22Rv1 (cell line): ENCODE measurements at regions not wholly inside any gene's neighbourhood (a gene's known extent, or its start where the extent isn't known, plus 50 kb on each side); places are given as distances from the start of the nearest gene placed in this dataset.
A peak's percentile ranks its signal among the peaks of the same experiment; 100 is the strongest.

Experiments
- H3K27ac ChIP-seq: fragments of 450-650 bp; 2 replicates; pipeline ENCODE4 v1.5.1; 2017
- CTCF ChIP-seq: fragments of 450-650 bp; IDR thresholded peaks from 2 replicates; pipeline ENCODE4 v1.5.1; 2017; ENCODE audit warnings: mild to moderate bottlenecking
- ZFX ChIP-seq: fragments of 450-650 bp; IDR thresholded peaks from 2 replicates; pipeline ENCODE4 v1.6.1; 2017; ENCODE audit warnings: antibody characterized with exemption, borderline replicate concordance

GRCh38 chr5:135238622-135239452 lies 160.2 kb downstream of the MACROH2A1 start:
- TF ChIP-seq CTCF (no peak), ZFX (no peak)
- no peak overlapping the region for H3K27ac ChIP-seq

- H3K27ac ChIP-seq: no peak overlapping the region
- TF ChIP-seq CTCF (no peak), ZFX (no peak)
Observed at GRCh38 chr5:135237748-135238103, 161.3 kb downstream of the MACROH2A1 start.

GRCh38 chr5:135236908-135237747 lies 161.9 kb downstream of the MACROH2A1 start:
- TF ChIP-seq CTCF: no peak
- no peak for TF ChIP-seq ZFX
- no peak overlapping the region for H3K27ac ChIP-seq

GRCh38 chr5:135236228-135236907 lies 162.7 kb downstream of the MACROH2A1 start:
- no peak for TF ChIP-seq ZFX
- TF ChIP-seq CTCF: no peak
- H3K27ac ChIP-seq: no peak overlapping the region

GRCh38 chr5:135235551-135236227 lies 163.3 kb downstream of the MACROH2A1 start:
- H3K27ac ChIP-seq: peak overlapping the region; percentile 65; the same call in 1 of the 2 replicates
- no peak for TF ChIP-seq ZFX
- TF ChIP-seq CTCF: no peak

GRCh38 chr5:135234666-135235401 lies 164.2 kb downstream of the MACROH2A1 start:
- TF ChIP-seq ZFX (no peak), CTCF (no peak)
- peak overlapping the region; percentile 65 for H3K27ac ChIP-seq
